ENCODE measurements at regions not wholly inside any gene's neighbourhood (a gene's known extent, or its start where the extent isn't known, plus 50 kb on each side); places are given as distances from the start of the nearest gene placed in this dataset.

DNA sequence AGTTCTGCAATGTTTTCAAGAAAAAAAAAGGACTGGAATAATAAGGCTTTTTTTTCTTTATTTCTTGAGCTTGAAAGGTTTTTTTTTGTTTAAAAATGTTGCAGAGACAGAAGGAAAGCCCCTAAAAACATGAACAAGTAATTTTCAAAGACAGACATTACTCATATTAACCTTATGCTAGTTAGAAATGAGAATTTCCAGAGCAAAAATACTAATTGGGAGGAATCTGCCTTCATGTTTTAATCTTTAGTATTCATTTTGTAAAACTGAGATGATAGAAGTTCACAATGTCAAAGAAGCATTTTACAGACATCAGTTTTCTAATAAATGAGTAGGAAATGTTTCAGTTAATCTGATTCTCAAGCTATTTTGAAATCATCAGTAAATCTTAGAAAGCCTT lies 1805.3 kb downstream of the PCDH7 start:
- TF ChIP-seq CTCF (IDR thresholded peaks at IDR 0.05) (no peak), POLR2A (IDR thresholded peaks at IDR 0.05) (no peak)

Measured in adrenal gland (tissue), 5 donors.